ENCODE measurements at regions not wholly inside any gene's neighbourhood (a gene's known extent, or its start where the extent isn't known, plus 50 kb on each side); places are given as distances from the start of the nearest gene placed in this dataset.
A peak's percentile ranks its signal among the peaks of the same experiment; 100 is the strongest.

DNA sequence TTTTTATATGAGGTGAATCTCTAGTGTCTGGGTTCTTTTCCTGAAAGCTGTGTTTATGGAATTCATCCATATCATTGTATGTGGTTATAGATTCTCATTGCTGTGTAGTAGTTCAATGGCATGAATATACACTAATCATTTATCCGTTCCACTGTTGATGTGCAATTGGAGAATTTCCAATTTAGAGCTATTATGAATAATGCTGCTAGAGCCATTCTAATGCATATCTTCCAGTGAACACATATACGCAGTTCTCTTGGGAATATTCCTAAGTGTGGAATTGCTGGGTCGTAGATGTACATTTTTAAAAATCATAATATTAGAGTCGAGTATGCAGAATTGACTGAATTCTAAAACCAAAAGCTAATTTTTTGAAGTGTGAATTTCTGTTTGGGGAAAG is 327.5 kb upstream of the JAG1 start:
- H3K23ac ChIP-seq (ENCODE audit: low read depth, low read length, poor library complexity) = no peak overlapping the region
- H2BK120ac ChIP-seq (ENCODE audit: low read depth, low read length) = no peak overlapping the region
- no peak overlapping the region for H3K4ac ChIP-seq (ENCODE audit: low read length)
- no peak overlapping the region for H3K4me2 ChIP-seq (ENCODE audit: insufficient read depth, low read length, poor library complexity, severe bottlenecking)
- H2BK5ac ChIP-seq (ENCODE audit: low read length) = no peak overlapping the region
- H3K4me3 ChIP-seq (ENCODE audit: low read length in 2 of 2) = no peak overlapping the region
- no peaks in the 10 kb centered on the region for H3K27me3 ChIP-seq (ENCODE audit: control insufficient read depth in 3 of 3, insufficient read depth in 3 of 3, low read depth in 1 of 3, low read length in 3 of 3)
- no peak overlapping the region for H3K14ac ChIP-seq (ENCODE audit: low read length)
- no peak overlapping the region for H4K91ac ChIP-seq (ENCODE audit: low read depth, low read length, poor library complexity)
- no peak overlapping the region for H2BK15ac ChIP-seq (ENCODE audit: low read length)
- peaks cover 0 to 2% of the 10 kb centered on the region in 2 donors for H3K9me3 ChIP-seq (replicated peaks in 1 of 2; ENCODE audit: control insufficient read depth in 2 of 2, insufficient read depth in 1 of 2, low read depth in 1 of 2, low read length in 2 of 2)
- H3K27ac ChIP-seq (replicated peaks; ENCODE audit: low read length) = no peak overlapping the region
- H3K4me1 ChIP-seq (ENCODE audit: control insufficient read depth in 2 of 2, insufficient read depth in 1 of 2, low read depth in 1 of 2, low read length in 2 of 2) = peaks cover 0 to 3% of the 10 kb centered on the region in 2 donors
- H4K8ac ChIP-seq (ENCODE audit: low read depth, low read length) = no peak overlapping the region
- DNase-seq (ENCODE audit: low spot score) = no peak
- no peak overlapping the region for H3K18ac ChIP-seq (ENCODE audit: low read length)
- H2BK12ac ChIP-seq (ENCODE audit: low read length) = no peak overlapping the region
- no peaks in the 10 kb centered on the region for H3K36me3 ChIP-seq (replicated peaks in 1 of 2; ENCODE audit: control insufficient read depth in 2 of 2, insufficient read depth in 2 of 2, low read length in 2 of 2)
- H3K9ac ChIP-seq (ENCODE audit: low read depth, low read length, poor library complexity) = no peak overlapping the region
- no peaks in the 10 kb centered on the region for H3K79me1 ChIP-seq (ENCODE audit: low read depth, low read length)
- H2AFZ ChIP-seq (ENCODE audit: low read length) = no peak overlapping the region
- WGBS, 2 donors (ENCODE audit: extremely low coverage in 2 of 2, insufficient read length in 2 of 2, insufficient replicate concordance in 1 of 2) = no CpG with 5 or more reads among the region's 4 CpGs
- H2AK5ac ChIP-seq (ENCODE audit: low read depth, low read length) = no peak overlapping the region

GRCh38 chr20:11001764-11002540 is 328.2 kb upstream of the JAG1 start:
- no CpG with 5 or more reads among the region's 12 CpGs for WGBS, 2 donors (ENCODE audit: extremely low coverage in 2 of 2, insufficient read length in 2 of 2, insufficient replicate concordance in 1 of 2)

DNA sequence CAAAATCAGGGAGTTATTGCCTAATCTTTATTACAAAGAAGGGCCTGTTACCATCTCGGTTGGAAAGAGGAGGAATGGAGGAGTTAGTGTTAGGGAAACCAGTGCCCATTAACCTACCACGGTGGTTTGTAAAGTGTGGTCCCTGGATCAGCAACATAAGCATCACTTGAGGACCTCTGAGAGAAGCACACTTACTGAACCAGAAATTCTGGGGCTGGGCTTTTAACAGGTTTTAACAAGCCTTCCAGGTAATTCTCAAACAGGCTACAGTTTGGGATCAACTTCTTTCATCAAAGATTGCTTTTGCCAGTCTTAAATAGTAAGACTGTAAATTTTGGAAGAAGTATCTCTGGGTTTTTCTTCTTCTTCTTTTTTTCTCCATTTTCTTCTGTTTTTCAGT is 329.5 kb upstream of the JAG1 start:
- DNase-seq (ENCODE audit: low spot score) = no peak

More at GRCh38 chr20:11001764-11002540, 328.2 kb upstream of the JAG1 start:
- Histone ChIP-seq H3K4ac (ENCODE audit: low read length) (no peak overlapping the region), H3K4me3 (ENCODE audit: low read length in 2 of 2) (no peak overlapping the region), H3K23ac (ENCODE audit: low read depth, low read length, poor library complexity) (no peak overlapping the region), H3K18ac (ENCODE audit: low read length) (no peak overlapping the region), H4K91ac (ENCODE audit: low read depth, low read length, poor library complexity) (no peak overlapping the region), H2BK120ac (ENCODE audit: low read depth, low read length) (no peak overlapping the region), H3K79me1 (ENCODE audit: low read depth, low read length) (no peaks in the 10 kb centered on the region), H3K4me2 (ENCODE audit: insufficient read depth, low read length, poor library complexity, severe bottlenecking) (no peak overlapping the region), H3K14ac (ENCODE audit: low read length) (no peak overlapping the region), H2AFZ (ENCODE audit: low read length) (peak overlapping the region; percentile 21), H2BK12ac (ENCODE audit: low read length) (no peak overlapping the region), H3K4me1 (ENCODE audit: control insufficient read depth in 2 of 2, insufficient read depth in 1 of 2, low read depth in 1 of 2, low read length in 2 of 2) (peaks cover 0 to 3% of the 10 kb centered on the region in 2 donors), H4K8ac (ENCODE audit: low read depth, low read length) (no peak overlapping the region), H3K27me3 (ENCODE audit: control insufficient read depth in 3 of 3, insufficient read depth in 3 of 3, low read depth in 1 of 3, low read length in 3 of 3) (no peaks in the 10 kb centered on the region), H2BK5ac (ENCODE audit: low read length) (no peak overlapping the region), H3K36me3 (replicated peaks in 1 of 2; ENCODE audit: control insufficient read depth in 2 of 2, insufficient read depth in 2 of 2, low read length in 2 of 2) (no peaks in the 10 kb centered on the region), H3K9me3 (replicated peaks in 1 of 2; ENCODE audit: control insufficient read depth in 2 of 2, insufficient read depth in 1 of 2, low read depth in 1 of 2, low read length in 2 of 2) (peaks cover 0 to 3% of the 10 kb centered on the region in 2 donors), H2BK15ac (ENCODE audit: low read length) (no peak overlapping the region), H3K27ac (replicated peaks; ENCODE audit: low read length) (no peak overlapping the region), H2AK5ac (ENCODE audit: low read depth, low read length) (no peak overlapping the region), H3K9ac (ENCODE audit: low read depth, low read length, poor library complexity) (no peak overlapping the region)
- no peak for DNase-seq (ENCODE audit: low spot score)

DNA sequence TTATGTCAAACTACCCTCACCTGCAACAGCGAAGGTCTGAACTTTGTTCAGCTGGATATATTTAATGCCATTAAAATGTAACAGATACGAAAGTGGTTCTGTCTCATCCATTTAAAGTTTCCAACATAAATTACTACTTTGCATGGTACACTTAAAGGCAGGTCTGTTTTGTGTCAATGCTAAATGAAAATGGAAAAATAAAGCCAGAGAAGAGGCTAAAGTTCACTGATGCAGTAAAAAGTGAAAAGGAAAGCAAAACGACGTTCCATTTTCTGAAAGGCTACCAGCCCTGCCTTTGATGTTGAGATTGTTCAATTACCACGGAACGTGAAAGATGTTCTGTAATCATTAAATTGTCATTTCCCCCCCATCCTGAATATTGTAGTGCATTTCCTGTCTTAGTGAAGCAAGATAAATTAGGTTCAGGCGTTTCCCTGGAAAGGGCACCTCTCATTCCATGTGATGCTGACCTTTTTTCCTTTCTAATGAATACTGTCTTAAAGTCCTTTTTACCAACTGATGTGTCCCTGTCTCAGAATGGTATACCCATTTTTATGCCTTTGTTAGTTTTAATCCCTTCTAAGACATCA is 334.7 kb upstream of the JAG1 start:
- Histone ChIP-seq H2AK5ac (ENCODE audit: low read depth, low read length) (no peak overlapping the region), H2BK5ac (ENCODE audit: low read length) (no peak overlapping the region), H3K27ac (replicated peaks; ENCODE audit: low read length) (no peak overlapping the region), H4K8ac (ENCODE audit: low read depth, low read length) (no peak overlapping the region), H3K36me3 (replicated peaks in 1 of 2; ENCODE audit: control insufficient read depth in 2 of 2, insufficient read depth in 2 of 2, low read length in 2 of 2) (no peaks in the 10 kb centered on the region), H3K4me3 (ENCODE audit: low read length in 2 of 2) (no peak overlapping the region), H3K4me1 (ENCODE audit: control insufficient read depth in 2 of 2, insufficient read depth in 1 of 2, low read depth in 1 of 2, low read length in 2 of 2) (no peaks in the 10 kb centered on the region), H2BK12ac (ENCODE audit: low read length) (no peak overlapping the region), H3K4ac (ENCODE audit: low read length) (no peak overlapping the region), H2BK15ac (ENCODE audit: low read length) (no peak overlapping the region), H3K9ac (ENCODE audit: low read depth, low read length, poor library complexity) (no peak overlapping the region), H3K23ac (ENCODE audit: low read depth, low read length, poor library complexity) (no peak overlapping the region), H3K14ac (ENCODE audit: low read length) (no peak overlapping the region), H3K9me3 (replicated peaks in 1 of 2; ENCODE audit: control insufficient read depth in 2 of 2, insufficient read depth in 1 of 2, low read depth in 1 of 2, low read length in 2 of 2) (peaks cover 0 to 4% of the 10 kb centered on the region in 2 donors), H3K27me3 (ENCODE audit: control insufficient read depth in 3 of 3, insufficient read depth in 3 of 3, low read depth in 1 of 3, low read length in 3 of 3) (no peaks in the 10 kb centered on the region), H4K91ac (ENCODE audit: low read depth, low read length, poor library complexity) (no peak overlapping the region), H3K4me2 (ENCODE audit: insufficient read depth, low read length, poor library complexity, severe bottlenecking) (no peak overlapping the region), H2AFZ (ENCODE audit: low read length) (no peak overlapping the region), H3K79me1 (ENCODE audit: low read depth, low read length) (no peaks in the 10 kb centered on the region), H2BK120ac (ENCODE audit: low read depth, low read length) (no peak overlapping the region), H3K18ac (ENCODE audit: low read length) (no peak overlapping the region)
- no CpG with 5 or more reads among the region's 7 CpGs for WGBS, 2 donors (ENCODE audit: extremely low coverage in 2 of 2, insufficient read length in 2 of 2, insufficient replicate concordance in 1 of 2)
- no peak for DNase-seq (ENCODE audit: low spot score)

More for the DNA sequence above, 329.5 kb upstream of the JAG1 start:
- Histone ChIP-seq H3K4me2 (ENCODE audit: insufficient read depth, low read length, poor library complexity, severe bottlenecking) (no peak overlapping the region), H3K9ac (ENCODE audit: low read depth, low read length, poor library complexity) (no peak overlapping the region), H2AK5ac (ENCODE audit: low read depth, low read length) (no peak overlapping the region), H3K4me3 (ENCODE audit: low read length in 2 of 2) (no peak overlapping the region), H3K9me3 (replicated peaks in 1 of 2; ENCODE audit: control insufficient read depth in 2 of 2, insufficient read depth in 1 of 2, low read depth in 1 of 2, low read length in 2 of 2) (peaks cover 0 to 4% of the 10 kb centered on the region in 2 donors), H3K79me1 (ENCODE audit: low read depth, low read length) (no peaks in the 10 kb centered on the region), H3K36me3 (replicated peaks in 1 of 2; ENCODE audit: control insufficient read depth in 2 of 2, insufficient read depth in 2 of 2, low read length in 2 of 2) (no peaks in the 10 kb centered on the region), H2BK5ac (ENCODE audit: low read length) (no peak overlapping the region), H3K18ac (ENCODE audit: low read length) (no peak overlapping the region), H3K27me3 (ENCODE audit: control insufficient read depth in 3 of 3, insufficient read depth in 3 of 3, low read depth in 1 of 3, low read length in 3 of 3) (no peaks in the 10 kb centered on the region), H4K91ac (ENCODE audit: low read depth, low read length, poor library complexity) (no peak overlapping the region), H2BK15ac (ENCODE audit: low read length) (no peak overlapping the region), H3K4me1 (ENCODE audit: control insufficient read depth in 2 of 2, insufficient read depth in 1 of 2, low read depth in 1 of 2, low read length in 2 of 2) (peaks cover 0 to 3% of the 10 kb centered on the region in 2 donors), H3K4ac (ENCODE audit: low read length) (no peak overlapping the region), H4K8ac (ENCODE audit: low read depth, low read length) (no peak overlapping the region), H2BK120ac (ENCODE audit: low read depth, low read length) (no peak overlapping the region), H2AFZ (ENCODE audit: low read length) (no peak overlapping the region), H3K23ac (ENCODE audit: low read depth, low read length, poor library complexity) (no peak overlapping the region), H2BK12ac (ENCODE audit: low read length) (no peak overlapping the region), H3K27ac (replicated peaks; ENCODE audit: low read length) (no peak overlapping the region), H3K14ac (ENCODE audit: low read length) (no peak overlapping the region)
- WGBS, 2 donors (ENCODE audit: extremely low coverage in 2 of 2, insufficient read length in 2 of 2, insufficient replicate concordance in 1 of 2) = no CpG with 5 or more reads among the region's 2 CpGs

Measured in neuronal stem cell (in vitro differentiated cells).